GM12878 (cell line): ENCODE measurements at regions not wholly inside any gene's neighbourhood (a gene's known extent, or its start where the extent isn't known, plus 50 kb on each side); places are given as distances from the start of the nearest gene placed in this dataset.

ENCODE experiments used
- ATAC-seq: fragments of 200-7000 bp; cut with Tn5 transposase; 3 replicates; pipeline ENCODE4 v1.9.1; 2020; ENCODE audit warnings: mild to moderate bottlenecking, moderate library complexity
- BruUV-seq: library from RNA; stranded (reverse); fragments of 400-500 nt; replicated peaks from 2 replicates; lab custom pipeline; 2021; lab: Mats Ljungman, UMichigan
- CTCF ChIA-PET: fragments of 300-600 bp; sonication (Branson Sonifier 250); formaldehyde crosslinking; extraction: SDS; loops from one replicate; lab custom pipeline; 2021; ENCODE audit warnings: inconsistent platforms; lab: Yijun Ruan, JAX
- POLR2A ChIA-PET: fragments of 350-600 bp; formaldehyde crosslinking; extraction: SDS; loops from one replicate; lab custom pipeline; 2021; ENCODE audit warnings: inconsistent platforms; lab: Charles Lee
- RAD21 ChIA-PET: fragments of 300-600 bp; sonication (Branson Sonifier 250); formaldehyde crosslinking; loops from one replicate; lab custom pipeline; 2023; ENCODE audit warnings: antibody characterized with exemption; ENCODE audit not compliant: unreplicated experiment; lab: Charles Lee
- SMC1A ChIA-PET: fragments of 300-600 bp; sonication (Branson Sonifier 250); formaldehyde crosslinking; loops from one replicate; lab custom pipeline; 2023; ENCODE audit not compliant: unreplicated experiment, uncharacterized antibody; lab: Charles Lee
- DNase-seq: peaks from one replicate; pipeline ENCODE4 v3.0.0-alpha.2; 2011; ENCODE audit warnings: low read depth, low spot score
- FAIRE-seq: peaks from 3 replicates; lab custom pipeline; 2011; peaks lifted over from hg19 to GRCh38; lab: Jason Lieb, UNC
- H2AFZ ChIP-seq: 2 replicates; pipeline ENCODE4 v1.6.0; 2011; ENCODE audit warnings: low read depth, low read length, control low read depth; ENCODE audit not compliant: control insufficient read depth
- H3K27ac ChIP-seq: 2 replicates; pipeline ENCODE4 v1.5.1; 2011; ENCODE audit warnings: control low read depth; ENCODE audit not compliant: control insufficient read depth, insufficient read depth
- H3K27me3 ChIP-seq, 2 experiments: replicated peaks in 1 of 2; 2 replicates each; pipeline versions ENCODE4 v1.6.0 to v1.6.1; 2011; ENCODE audit warnings: low read length in 1 of 2; ENCODE audit not compliant: control insufficient read depth in 2 of 2, insufficient read depth in 2 of 2
- H3K36me3 ChIP-seq, 2 experiments: 2 replicates each; pipeline ENCODE4 v1.5.1; 2011; ENCODE audit warnings: low read length in 1 of 2; ENCODE audit not compliant: control insufficient read depth in 2 of 2, insufficient read depth in 2 of 2
- H3K4me1 ChIP-seq: 2 replicates; pipeline ENCODE4 v1.6.1; 2011; ENCODE audit warnings: mild to moderate bottlenecking, low read length, moderate library complexity, mixed read lengths; ENCODE audit not compliant: control insufficient read depth, insufficient read depth
- H3K4me2 ChIP-seq: 2 replicates; pipeline ENCODE4 v1.6.0; 2011; ENCODE audit warnings: control low read depth; ENCODE audit not compliant: control insufficient read depth, insufficient read depth
- H3K4me3 ChIP-seq: fragments of 200-600 bp; sonication (generic); 2 replicates; pipeline ENCODE4 v1.5.1; 2016
- H3K79me2 ChIP-seq: 2 replicates; pipeline ENCODE4 v1.6.0; 2011; ENCODE audit warnings: low read length; ENCODE audit not compliant: control insufficient read depth, insufficient read depth
- H3K9ac ChIP-seq: 2 replicates; pipeline ENCODE4 v1.8.0; 2011; ENCODE audit warnings: low read length, control low read depth, mixed read lengths; ENCODE audit not compliant: control insufficient read depth, insufficient read depth
- H3K9me3 ChIP-seq: replicated peaks from 3 replicates; pipeline ENCODE4 v1.5.1; 2011; ENCODE audit warnings: mild to moderate bottlenecking, low read length; ENCODE audit not compliant: control insufficient read depth, insufficient read depth
- H4K20me1 ChIP-seq: 2 replicates; pipeline ENCODE4 v1.6.0; 2011; ENCODE audit not compliant: control insufficient read depth, insufficient read depth
- CBFB ChIP-seq: IDR thresholded peaks from 2 replicates; pipeline ENCODE4 v1.6.1; 2016; ENCODE audit warnings: antibody characterized with exemption, low read depth
- CHD4 ChIP-seq: fragments of 200-600 bp; sonication (generic); IDR thresholded peaks from 2 replicates; pipeline ENCODE4 v1.6.1; 2016; ENCODE audit warnings: mild to moderate bottlenecking
- EGR1 ChIP-seq, 2 experiments: IDR thresholded peaks; 1 replicate in 1 of 2; 2 replicates in 1 of 2; pipeline ENCODE4 v1.6.1; 2011 to 2012; ENCODE audit warnings: low read depth in 2 of 2, low read length in 2 of 2, borderline replicate concordance in 1 of 2, mild to moderate bottlenecking in 1 of 2, moderate library complexity in 1 of 2
- ETV6 ChIP-seq, 2 experiments: fragments of 450-650 bp in 1 of 2; IDR thresholded peaks in 1 of 2; conservative IDR thresholded peaks in 1 of 2; 2 replicates each; pipeline ENCODE4 v1.6.1; 2014; ENCODE audit warnings: antibody characterized with exemption in 1 of 2, borderline replicate concordance in 1 of 2, low read depth in 1 of 2, mild to moderate bottlenecking in 1 of 2, moderate library complexity in 1 of 2
- EZH2 ChIP-seq: IDR thresholded peaks from 2 replicates; pipeline ENCODE4 v1.6.1; 2012; ENCODE audit warnings: low read depth, mild to moderate bottlenecking, control low read depth, inconsistent platforms, low read length, borderline replicate concordance; ENCODE audit not compliant: control insufficient read depth
- HCFC1 ChIP-seq: fragments of 150-350 bp; IDR thresholded peaks from 2 replicates; pipeline ENCODE4 v1.6.1; 2014; ENCODE audit warnings: low read length
- MTA3 ChIP-seq: IDR thresholded peaks from 2 replicates; pipeline ENCODE4 v1.6.1; 2012; ENCODE audit warnings: low read length, inconsistent platforms, borderline replicate concordance
- NFIC ChIP-seq: IDR thresholded peaks from 2 replicates; pipeline ENCODE4 v1.6.1; 2012; ENCODE audit warnings: low read depth, mild to moderate bottlenecking, inconsistent platforms, low read length, moderate library complexity
- NFYA ChIP-seq: IDR thresholded peaks from 2 replicates; pipeline ENCODE4 v1.6.1; 2011; ENCODE audit warnings: low read depth, mild to moderate bottlenecking, low read length, improper control_type of control experiment, borderline replicate concordance
- NFYB ChIP-seq: IDR thresholded peaks from 2 replicates; pipeline ENCODE4 v1.6.1; 2011; ENCODE audit warnings: low read depth, mild to moderate bottlenecking, low read length, improper control_type of control experiment, moderate library complexity; ENCODE audit not compliant: insufficient read depth
- SREBF2 ChIP-seq: IDR thresholded peaks from 2 replicates; pipeline ENCODE4 v1.6.1; 2012; ENCODE audit warnings: mild to moderate bottlenecking, low read length
- SUZ12 ChIP-seq: fragments of 200-600 bp; sonication (generic); IDR thresholded peaks from one replicate; pipeline ENCODE4 v1.6.1; 2018; ENCODE audit warnings: antibody characterized with exemption, mild to moderate bottlenecking; ENCODE audit not compliant: unreplicated experiment
- TCF3 ChIP-seq: IDR thresholded peaks from 2 replicates; pipeline ENCODE4 v1.6.1; 2012; ENCODE audit warnings: low read depth, mild to moderate bottlenecking, low read length, borderline replicate concordance; ENCODE audit not compliant: insufficient read depth
- WRNIP1 ChIP-seq: IDR thresholded peaks from 2 replicates; pipeline ENCODE4 v1.6.1; 2011; ENCODE audit warnings: low read depth, low read length, improper control_type of control experiment, borderline replicate concordance
- YY1 ChIP-seq: IDR thresholded peaks from 2 replicates; pipeline ENCODE4 v1.6.1; 2011; ENCODE audit warnings: low read depth, mild to moderate bottlenecking, low read length
- ZNF622 ChIP-seq: fragments of 450-650 bp; IDR thresholded peaks from 2 replicates; pipeline ENCODE4 v1.6.1; 2017; ENCODE audit warnings: mild to moderate bottlenecking, inconsistent platforms
- WGBS: methylation state at CpG from one replicate; pipeline ENCODE4 v1.1.6; 2016; ENCODE audit warnings: low lambda C conversion rate; ENCODE audit not compliant: insufficient replicate concordance, insufficient coverage; ENCODE audit errors: missing lambda C conversion rate; 5-methylcytosine and 5-hydroxymethylcytosine counted together
- in situ Hi-C: fragments of 300-500 bp; cut with MboI; formaldehyde crosslinking; loops from 9 replicates; pipeline ENCODE4 v1.14.3; 2018; ENCODE audit warnings: mixed read lengths
- intact Hi-C: fragments of 100-400 bp; cut with micrococcal nuclease; formaldehyde crosslinking; loops from one replicate; pipeline ENCODE4 v1.14.2; 2022; ENCODE audit not compliant: unreplicated experiment
- TF ChIP-seq, protein P1 (sequence below): IDR thresholded peaks from 2 replicates; pipeline ENCODE4 v1.6.1; 2012; ENCODE audit warnings: low read depth, low read length, improper control_type of control experiment
- TF ChIP-seq, protein P2 (sequence below): IDR thresholded peaks from 2 replicates; pipeline ENCODE4 v1.6.1; 2011; ENCODE audit warnings: borderline replicate concordance, low read depth, mild to moderate bottlenecking, moderate library complexity, mixed read lengths, low read length; ENCODE audit not compliant: insufficient read depth; ENCODE audit errors: extremely low read length

DNA sequence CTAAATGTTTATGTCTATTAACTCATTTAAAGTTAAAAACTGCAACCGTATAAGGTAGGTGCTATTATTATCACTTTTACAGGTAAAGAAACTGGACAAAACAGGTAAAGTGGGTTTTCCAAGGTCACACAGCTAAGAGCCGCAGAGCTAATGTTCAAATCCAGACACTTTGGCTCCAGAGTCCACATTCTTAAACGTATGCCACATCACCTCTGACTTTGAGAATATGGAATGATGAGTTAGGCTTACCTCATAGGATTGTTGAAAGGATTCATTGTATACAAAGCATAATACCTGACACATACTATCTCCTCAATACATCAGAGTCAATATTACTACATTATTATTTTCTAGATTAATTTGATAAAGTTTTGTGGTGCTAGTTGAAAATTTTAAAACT lies 240.9 kb upstream of the STT3B start (continued):
- TF ChIP-seq TCF3 (no peak), EGR1 (IDR thresholded peaks at IDR 0.05; ENCODE audit: borderline replicate concordance in 1 of 2, low read depth in 2 of 2, low read length in 2 of 2) (no peak), SREBF2 (no peak), SUZ12 (no peak), YY1 (no peak)
- TF ChIP-seq, protein P1, sequence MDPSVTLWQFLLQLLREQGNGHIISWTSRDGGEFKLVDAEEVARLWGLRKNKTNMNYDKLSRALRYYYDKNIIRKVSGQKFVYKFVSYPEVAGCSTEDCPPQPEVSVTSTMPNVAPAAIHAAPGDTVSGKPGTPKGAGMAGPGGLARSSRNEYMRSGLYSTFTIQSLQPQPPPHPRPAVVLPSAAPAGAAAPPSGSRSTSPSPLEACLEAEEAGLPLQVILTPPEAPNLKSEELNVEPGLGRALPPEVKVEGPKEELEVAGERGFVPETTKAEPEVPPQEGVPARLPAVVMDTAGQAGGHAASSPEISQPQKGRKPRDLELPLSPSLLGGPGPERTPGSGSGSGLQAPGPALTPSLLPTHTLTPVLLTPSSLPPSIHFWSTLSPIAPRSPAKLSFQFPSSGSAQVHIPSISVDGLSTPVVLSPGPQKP, result no peak

DNA sequence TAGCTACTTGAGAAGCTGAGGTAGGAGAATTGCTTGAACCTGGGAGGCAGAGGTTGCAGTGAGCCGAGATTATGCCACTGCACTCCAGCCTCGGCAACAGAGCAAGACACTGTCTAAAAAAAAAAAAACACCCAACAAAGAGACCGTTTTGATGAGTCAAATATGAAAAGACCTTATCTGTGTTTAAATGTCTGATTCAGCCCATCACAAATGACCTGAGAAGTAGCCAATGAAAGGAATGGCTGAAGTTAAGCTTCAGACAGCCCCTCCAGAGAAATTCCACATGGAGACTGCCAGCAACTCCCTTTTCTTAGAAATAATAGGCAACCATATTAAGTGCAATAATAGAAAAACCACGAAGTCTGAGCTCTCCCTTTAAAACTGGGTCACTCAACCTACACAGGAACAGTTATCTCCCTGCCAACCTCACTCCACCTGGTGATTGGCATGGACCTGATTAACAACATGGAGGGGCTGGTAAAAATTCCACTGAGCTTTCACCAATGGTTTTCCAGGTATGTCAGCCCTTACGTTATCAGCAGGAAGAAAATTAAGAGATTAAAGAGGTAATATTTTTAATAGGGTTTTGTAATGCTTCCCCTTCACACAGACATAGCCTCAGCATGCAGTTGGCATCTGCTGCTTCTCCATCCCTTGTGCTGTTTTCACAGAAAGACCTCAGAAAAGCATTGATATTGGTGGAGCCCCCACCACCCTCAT lies 238.1 kb upstream of the STT3B start:
- Histone ChIP-seq H4K20me1 (no peaks in the 10 kb centered on the region), H3K27ac (no peak overlapping the region), H3K4me2 (no peak overlapping the region), H3K36me3 (no peaks in the 10 kb centered on the region), H3K9ac (no peak overlapping the region), H3K4me1 (no peaks in the 10 kb centered on the region), H3K4me3 (no peak overlapping the region), H3K9me3 (no peaks in the 10 kb centered on the region; the same call in 1 of the 3 replicates), H3K27me3 (no peaks in the 10 kb centered on the region), H3K79me2 (no peaks in the 10 kb centered on the region), H2AFZ (no peak overlapping the region)
- CTCF ChIA-PET, result interaction anchor here (1.0 kb wide), 1 partner anchor 12 kb away, joined by 3 read pairs; no protein-coding TSS in a partner anchor
- intact Hi-C loops (no loop called here), in situ Hi-C loops (no loop called here)
- FAIRE-seq, result no peak
- SMC1A ChIA-PET, result interaction anchor here (1.0 to 1.1 kb wide), 2 partner anchors 14 to 137 kb away, joined by 3 read pairs; no protein-coding TSS in a partner anchor
- WGBS, result 8% methylated on average over 5 of the region's 5 CpGs
- no TSS peak for BruUV-seq
- RAD21 ChIA-PET, result interaction anchor here (0.6 kb wide), 1 partner anchor 1780 kb away, joined by 4 read pairs; no protein-coding TSS in a partner anchor
- no peak for DNase-seq
- POLR2A ChIA-PET, result no interaction called here
- ATAC-seq, result no peak
- TF ChIP-seq CHD4, result no peak
- no peak for TF ChIP-seq ZNF622
- TF ChIP-seq MTA3, result no peak
- no peak for TF ChIP-seq NFIC
- no peak for TF ChIP-seq NFYA
- TF ChIP-seq WRNIP1, result no peak
- no peak for TF ChIP-seq HCFC1
- TF ChIP-seq CBFB, result no peak
- TF ChIP-seq, protein P2, sequence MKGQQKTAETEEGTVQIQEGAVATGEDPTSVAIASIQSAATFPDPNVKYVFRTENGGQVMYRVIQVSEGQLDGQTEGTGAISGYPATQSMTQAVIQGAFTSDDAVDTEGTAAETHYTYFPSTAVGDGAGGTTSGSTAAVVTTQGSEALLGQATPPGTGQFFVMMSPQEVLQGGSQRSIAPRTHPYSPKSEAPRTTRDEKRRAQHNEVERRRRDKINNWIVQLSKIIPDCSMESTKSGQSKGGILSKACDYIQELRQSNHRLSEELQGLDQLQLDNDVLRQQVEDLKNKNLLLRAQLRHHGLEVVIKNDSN, result no peak
- TF ChIP-seq EZH2, result no peak
- no peak for TF ChIP-seq ETV6 (conservative IDR thresholded peaks at IDR 0.05 in 1 of 2, IDR thresholded peaks at IDR 0.05 in 1 of 2; ENCODE audit: borderline replicate concordance in 1 of 2, low read depth in 1 of 2)
- no peak for TF ChIP-seq NFYB
